HUES48 (cell line): ENCODE measurements at regions not wholly inside any gene's neighbourhood (a gene's known extent, or its start where the extent isn't known, plus 50 kb on each side); places are given as distances from the start of the nearest gene placed in this dataset.

Experiments
- H3K27ac ChIP-seq: one replicate; pipeline ENCODE4 v1.7.0; 2013; ENCODE audit warnings: low read depth, low read length, inconsistent platforms
- H3K27me3 ChIP-seq: 2 replicates; pipeline ENCODE4 v1.6.1; 2013; ENCODE audit warnings: mild to moderate bottlenecking, low read length; ENCODE audit not compliant: control insufficient read depth, insufficient read depth
- H3K36me3 ChIP-seq: 2 replicates; pipeline ENCODE4 v1.6.1; 2013; ENCODE audit warnings: low read length; ENCODE audit not compliant: control insufficient read depth, insufficient read depth
- H3K4me1 ChIP-seq: 2 replicates; pipeline ENCODE4 v1.6.1; 2013; ENCODE audit warnings: mild to moderate bottlenecking, low read length; ENCODE audit not compliant: control insufficient read depth, insufficient read depth
- H3K4me3 ChIP-seq: 2 replicates; pipeline ENCODE4 v1.5.1; 2013; ENCODE audit warnings: mild to moderate bottlenecking, low read depth, low read length
- H3K9ac ChIP-seq: 2 replicates; pipeline ENCODE4 v1.6.1; 2013; ENCODE audit warnings: mild to moderate bottlenecking, low read depth, low read length, moderate library complexity
- H3K9me3 ChIP-seq: 2 replicates; pipeline ENCODE4 v1.6.1; 2013; ENCODE audit warnings: low read length; ENCODE audit not compliant: control insufficient read depth, insufficient read depth

GRCh38 chr11:71191201-71191600, 61.2 kb downstream of the SHANK2 start:
- Histone ChIP-seq H3K27ac (no peak overlapping the region), H3K27me3 (no peaks in the 10 kb centered on the region), H3K4me3 (no peak overlapping the region), H3K9me3 (no peaks in the 10 kb centered on the region), H3K4me1 (no peaks in the 10 kb centered on the region), H3K9ac (no peak overlapping the region), H3K36me3 (0 out of 2 replicates have a peak, but pooled peaks cover 7% of the 10 kb centered on the region)

GRCh38 chr11:71190551-71190950, 61.8 kb downstream of the SHANK2 start:
- no peak overlapping the region for H3K27ac ChIP-seq
- H3K4me1 ChIP-seq, result no peaks in the 10 kb centered on the region
- 0 out of 2 replicates have a peak, but pooled peaks cover 7% of the 10 kb centered on the region for H3K36me3 ChIP-seq
- no peak overlapping the region for H3K9ac ChIP-seq
- H3K9me3 ChIP-seq, result no peaks in the 10 kb centered on the region
- H3K4me3 ChIP-seq, result no peak overlapping the region
- H3K27me3 ChIP-seq, result no peaks in the 10 kb centered on the region

- Histone ChIP-seq H3K4me1 (no peaks in the 10 kb centered on the region), H3K9me3 (no peaks in the 10 kb centered on the region), H3K27me3 (no peaks in the 10 kb centered on the region), H3K4me3 (no peak overlapping the region), H3K9ac (no peak overlapping the region), H3K36me3 (0 out of 2 replicates have a peak, but pooled peaks cover 7% of the 10 kb centered on the region), H3K27ac (no peak overlapping the region)
Measured at GRCh38 chr11:71189768-71190315, 62.5 kb downstream of the SHANK2 start.

GRCh38 chr11:71188886-71189767, 63.2 kb downstream of the SHANK2 start:
- Histone ChIP-seq H3K36me3 (0 out of 2 replicates have a peak, but pooled peaks cover 7% of the 10 kb centered on the region), H3K27ac (no peak overlapping the region), H3K9me3 (no peaks in the 10 kb centered on the region), H3K4me1 (no peaks in the 10 kb centered on the region), H3K27me3 (no peaks in the 10 kb centered on the region), H3K9ac (no peak overlapping the region), H3K4me3 (no peak overlapping the region)

- 0 out of 2 replicates have a peak, but pooled peaks cover 7% of the 10 kb centered on the region for H3K36me3 ChIP-seq
- no peaks in the 10 kb centered on the region for H3K27me3 ChIP-seq
- no peaks in the 10 kb centered on the region for H3K4me1 ChIP-seq
- no peak overlapping the region for H3K9ac ChIP-seq
- H3K27ac ChIP-seq, result no peak overlapping the region
- H3K4me3 ChIP-seq, result no peak overlapping the region
- H3K9me3 ChIP-seq, result no peaks in the 10 kb centered on the region
Measured at GRCh38 chr11:71188073-71188472, 64.3 kb downstream of the SHANK2 start.

GRCh38 chr11:71186806-71187205, 65.6 kb downstream of the SHANK2 start:
- 0 out of 2 replicates have a peak, but pooled peaks cover 7% of the 10 kb centered on the region for H3K36me3 ChIP-seq
- no peaks in the 10 kb centered on the region for H3K9me3 ChIP-seq
- no peaks in the 10 kb centered on the region for H3K27me3 ChIP-seq
- H3K27ac ChIP-seq, result no peak overlapping the region
- H3K9ac ChIP-seq, result no peak overlapping the region
- H3K4me1 ChIP-seq, result no peaks in the 10 kb centered on the region
- H3K4me3 ChIP-seq, result no peak overlapping the region

GRCh38 chr11:71185411-71185810, 67.0 kb downstream of the SHANK2 start:
- Histone ChIP-seq H3K36me3 (0 out of 2 replicates have a peak, but pooled peaks cover 3% of the 10 kb centered on the region), H3K4me3 (no peak overlapping the region), H3K9ac (no peak overlapping the region), H3K9me3 (no peaks in the 10 kb centered on the region), H3K27me3 (no peaks in the 10 kb centered on the region), H3K27ac (no peak overlapping the region), H3K4me1 (no peaks in the 10 kb centered on the region)

- no peaks in the 10 kb centered on the region for H3K36me3 ChIP-seq
- no peak overlapping the region for H3K9ac ChIP-seq
- H3K4me3 ChIP-seq, result no peak overlapping the region
- H3K4me1 ChIP-seq, result no peaks in the 10 kb centered on the region
- H3K27ac ChIP-seq, result no peak overlapping the region
- H3K9me3 ChIP-seq, result no peaks in the 10 kb centered on the region
- H3K27me3 ChIP-seq, result no peaks in the 10 kb centered on the region
Measured at GRCh38 chr11:71184421-71185210, 67.8 kb downstream of the SHANK2 start.

GRCh38 chr11:71183878-71184277, 68.5 kb downstream of the SHANK2 start:
- Histone ChIP-seq H3K27ac (no peak overlapping the region), H3K9ac (no peak overlapping the region), H3K27me3 (no peaks in the 10 kb centered on the region), H3K4me1 (no peaks in the 10 kb centered on the region), H3K9me3 (no peaks in the 10 kb centered on the region), H3K4me3 (no peak overlapping the region), H3K36me3 (no peaks in the 10 kb centered on the region)

GRCh38 chr11:71182791-71183677, 69.3 kb downstream of the SHANK2 start:
- Histone ChIP-seq H3K27me3 (no peaks in the 10 kb centered on the region), H3K4me3 (no peak overlapping the region), H3K36me3 (no peaks in the 10 kb centered on the region), H3K4me1 (no peaks in the 10 kb centered on the region), H3K9ac (no peak overlapping the region), H3K9me3 (no peaks in the 10 kb centered on the region), H3K27ac (no peak overlapping the region)
